ENCODE measurements at regions not wholly inside any gene's neighbourhood (a gene's known extent, or its start where the extent isn't known, plus 50 kb on each side); places are given as distances from the start of the nearest gene placed in this dataset.

- no peaks in the 10 kb centered on the region for H3K27me3 Mint-ChIP-seq (ENCODE audit: low read depth)
- no peaks in the 10 kb centered on the region for H3K23me2 ChIP-seq (ENCODE audit: insufficient read length, low read depth, low read length, poor library complexity, severe bottlenecking)
- H2BK120ac ChIP-seq (ENCODE audit: low read depth, low read length, poor library complexity, severe bottlenecking), result no peak overlapping the region
- no peak overlapping the region for H3K23ac ChIP-seq (ENCODE audit: insufficient read length, low read depth, low read length)
- no peaks in the 10 kb centered on the region for H3K4me1 Mint-ChIP-seq
- H4K5ac ChIP-seq (ENCODE audit: insufficient read length, low read depth, low read length), result no peak overlapping the region
- no peak overlapping the region for H2BK12ac ChIP-seq (ENCODE audit: insufficient read length, low read depth, low read length)
- no peak overlapping the region for H2AK5ac ChIP-seq (ENCODE audit: insufficient read length, low read length)
- H3T11ph ChIP-seq (ENCODE audit: low read length), result no peak overlapping the region
- no peak overlapping the region for H2BK5ac ChIP-seq (ENCODE audit: insufficient read length, low read length)
- H2AFZ ChIP-seq (ENCODE audit: low read length), result no peak overlapping the region
- H3K56ac ChIP-seq (ENCODE audit: insufficient read length, low read depth, low read length), result no peak overlapping the region
- H3K36me3 Mint-ChIP-seq (ENCODE audit: insufficient read depth in 1 of 3, low read depth in 3 of 3), result no peaks in the 10 kb centered on the region
- no peaks in the 10 kb centered on the region for H3K79me2 ChIP-seq (ENCODE audit: insufficient read depth, low read length)
- H3K79me1 ChIP-seq (ENCODE audit: insufficient read depth, low read depth, low read length, poor library complexity, severe bottlenecking), result no peaks in the 10 kb centered on the region
- H3K4ac ChIP-seq (ENCODE audit: low read depth, low read length), result no peak overlapping the region
- H3K9me3 Mint-ChIP-seq, result no peaks in the 10 kb centered on the region; a peak in 1 of 5 replicates
- no peak overlapping the region for H2BK20ac ChIP-seq (ENCODE audit: low read depth, low read length, poor library complexity, severe bottlenecking)
- H2BK15ac ChIP-seq (ENCODE audit: low read depth, low read length), result no peak overlapping the region
- no peak for TF ChIP-seq CTCF (conservative IDR thresholded peaks at IDR 0.05)
- no peak overlapping the region for H4K8ac ChIP-seq (replicated peaks; ENCODE audit: insufficient read length, low read depth, low read length)
- no peak overlapping the region for H3K18ac ChIP-seq (ENCODE audit: insufficient read length, low read depth, low read length)
- no peak overlapping the region for H3K27ac ChIP-seq (ENCODE audit: insufficient read length, low read depth, low read length)
- no peak overlapping the region for H3K27ac Mint-ChIP-seq
- no peak overlapping the region for H3K9ac ChIP-seq (ENCODE audit: extremely low read depth, insufficient read length, low read length)
- no peak overlapping the region for H3K4me3 Mint-ChIP-seq
- H4K91ac ChIP-seq (ENCODE audit: insufficient read length, low read depth, low read length), result no peak overlapping the region
- no CpG with 5 or more reads among the region's 1 CpG for WGBS (ENCODE audit: extremely low coverage, insufficient read length, low lambda C conversion rate)
- no peaks in the 10 kb centered on the region for H3K9me3 ChIP-seq (ENCODE audit: control insufficient read depth, low read depth, low read length)
- no peaks in the 10 kb centered on the region for H3K27me3 ChIP-seq (ENCODE audit: insufficient read depth, low read length)
- DNase-seq, result no peak
- H3K4me2 ChIP-seq (ENCODE audit: insufficient read depth, insufficient read length, low read length), result no peak overlapping the region
- H3K4me1 ChIP-seq (ENCODE audit: insufficient read depth, low read length), result no peaks in the 10 kb centered on the region
- H3K14ac ChIP-seq (ENCODE audit: insufficient read depth, low read length), result no peak overlapping the region
- H4K20me1 ChIP-seq (ENCODE audit: control insufficient read depth, insufficient read depth, insufficient read length), result no peaks in the 10 kb centered on the region
Measured at GRCh38 chr3:99357131-99357530, 281.3 kb upstream of the COL8A1 start.
